SIG-M5 (cell line): ENCODE measurements at regions not wholly inside any gene's neighbourhood (a gene's known extent, or its start where the extent isn't known, plus 50 kb on each side); places are given as distances from the start of the nearest gene placed in this dataset.
"Not testable (repeated sequence)": the region's sequence is repeated elsewhere in the genome, so short reads cannot be mapped to it uniquely, and the experiment has no call there.

Experiments used
- DNase-seq: peaks from one replicate; lab custom pipeline; 2025; lab: John Stamatoyannopoulos, UW

DNA sequence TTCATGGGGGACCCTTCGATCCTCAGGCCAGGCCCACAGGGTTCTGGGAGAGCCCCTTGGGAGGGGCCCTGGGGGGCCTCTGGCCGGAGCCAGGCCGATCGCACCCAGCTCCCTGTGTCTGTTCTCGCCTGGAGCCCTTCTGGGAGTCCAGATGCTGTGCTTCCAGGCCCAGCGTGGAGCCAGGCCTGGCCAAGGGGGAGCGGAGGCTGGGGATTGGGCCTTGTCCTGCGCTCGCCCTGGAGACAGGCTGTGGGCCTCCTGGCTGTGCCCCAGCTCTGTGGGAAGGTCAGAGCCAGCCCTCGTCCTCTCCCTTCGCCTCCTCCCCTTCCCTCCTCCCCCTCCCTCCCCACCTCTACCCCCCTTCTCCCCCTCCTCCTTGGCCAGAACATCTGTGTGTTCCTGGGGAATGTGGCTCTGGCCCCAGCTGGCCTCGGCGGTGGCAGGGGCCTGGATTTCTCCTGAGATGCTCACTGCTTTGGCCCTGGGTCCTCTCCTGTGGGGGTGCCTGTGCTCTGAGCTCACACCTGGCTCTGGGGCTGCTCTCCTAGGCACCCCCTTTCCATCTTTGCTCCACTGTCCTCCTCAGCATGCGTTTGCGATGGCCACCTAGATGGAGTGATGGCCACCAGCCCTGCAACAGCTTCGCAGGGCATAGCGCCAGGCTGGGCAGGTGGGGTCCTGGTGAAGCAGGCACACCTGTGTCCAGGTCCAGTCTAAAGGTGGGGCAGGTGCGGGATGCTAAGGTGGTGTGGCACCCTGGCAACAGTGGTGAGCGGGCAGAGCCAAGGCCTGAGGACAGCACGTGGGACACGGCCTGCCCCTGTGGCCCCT is 90.6 kb upstream of the CIBAR2 start:
- no peak for DNase-seq

DNA sequence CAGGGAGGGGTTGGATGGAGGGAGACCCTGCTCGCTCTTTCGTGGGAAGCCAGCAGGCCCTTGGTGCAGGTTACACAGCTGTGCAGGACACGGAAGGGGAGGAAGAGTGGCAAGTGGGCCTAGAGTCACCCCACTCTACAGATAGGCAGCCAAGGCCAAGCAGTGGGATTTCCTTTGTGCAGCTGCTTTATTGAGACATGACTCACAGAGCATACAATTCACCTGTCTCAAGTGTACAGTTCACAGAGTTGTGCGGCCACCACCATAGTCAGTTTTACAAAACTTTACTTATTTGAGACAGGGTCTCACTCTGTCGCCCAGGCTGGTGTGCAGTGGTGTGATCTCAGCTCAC is 91.2 kb upstream of the CIBAR2 start:
- no peak for DNase-seq

DNA sequence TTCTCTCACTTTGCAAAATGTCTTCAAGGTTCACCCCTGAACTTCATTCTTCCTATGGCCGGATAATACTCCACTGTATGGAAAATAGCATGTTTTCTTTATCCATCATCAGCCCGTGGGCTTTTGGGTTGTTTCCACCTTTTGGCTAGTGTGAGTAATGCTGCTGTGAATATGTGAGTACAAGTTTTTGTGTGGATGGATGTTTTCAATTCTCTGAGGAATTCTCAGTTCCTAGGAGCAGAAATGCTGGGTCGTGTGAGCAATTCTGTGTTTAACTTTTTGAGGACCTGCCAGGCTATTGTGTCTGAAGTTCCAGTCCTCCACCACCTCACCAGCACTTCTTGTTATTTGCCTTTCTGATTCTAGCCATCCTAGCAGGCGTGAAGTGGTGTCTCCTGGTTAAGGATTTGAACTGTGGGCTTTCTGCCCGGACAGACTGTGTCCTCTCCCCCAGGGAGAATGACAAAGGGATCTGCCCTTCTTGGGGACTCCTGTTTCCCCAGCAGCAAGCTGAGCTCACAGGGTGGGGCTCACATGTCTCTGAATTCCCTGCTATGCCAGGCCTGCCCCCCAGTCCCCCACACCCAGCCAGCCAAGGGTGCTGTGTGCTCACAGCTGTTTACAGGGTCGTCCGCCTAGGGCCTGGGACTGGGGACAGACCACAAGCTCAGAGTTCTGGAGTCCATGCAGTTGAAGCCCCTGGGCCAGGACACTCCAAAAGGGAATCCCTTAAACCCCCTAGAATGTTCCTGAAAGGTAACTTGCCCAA is 92.2 kb upstream of the CIBAR2 start:
- DNase-seq = no peak

DNA sequence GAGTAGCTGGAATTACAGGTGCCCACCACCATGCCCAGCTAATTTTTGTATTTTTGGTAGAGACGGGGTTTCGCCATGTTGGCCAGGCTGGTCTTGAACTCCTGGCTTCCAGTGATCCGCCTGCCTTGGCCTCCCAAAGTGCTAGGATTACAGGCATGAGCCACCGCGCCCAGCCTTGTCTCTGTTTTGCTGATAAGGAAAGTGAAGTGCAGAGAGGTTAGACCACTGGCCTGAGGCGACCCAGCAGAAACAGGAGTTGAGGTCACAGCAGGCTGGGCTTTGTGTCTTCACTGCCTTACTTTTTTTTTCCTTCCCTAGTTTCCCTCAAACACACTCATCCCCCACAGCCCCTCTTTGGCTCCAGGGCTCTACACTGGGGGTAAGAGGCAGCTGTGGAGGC is 93.0 kb upstream of the CIBAR2 start:
- not testable (repeated sequence) for DNase-seq

DNA sequence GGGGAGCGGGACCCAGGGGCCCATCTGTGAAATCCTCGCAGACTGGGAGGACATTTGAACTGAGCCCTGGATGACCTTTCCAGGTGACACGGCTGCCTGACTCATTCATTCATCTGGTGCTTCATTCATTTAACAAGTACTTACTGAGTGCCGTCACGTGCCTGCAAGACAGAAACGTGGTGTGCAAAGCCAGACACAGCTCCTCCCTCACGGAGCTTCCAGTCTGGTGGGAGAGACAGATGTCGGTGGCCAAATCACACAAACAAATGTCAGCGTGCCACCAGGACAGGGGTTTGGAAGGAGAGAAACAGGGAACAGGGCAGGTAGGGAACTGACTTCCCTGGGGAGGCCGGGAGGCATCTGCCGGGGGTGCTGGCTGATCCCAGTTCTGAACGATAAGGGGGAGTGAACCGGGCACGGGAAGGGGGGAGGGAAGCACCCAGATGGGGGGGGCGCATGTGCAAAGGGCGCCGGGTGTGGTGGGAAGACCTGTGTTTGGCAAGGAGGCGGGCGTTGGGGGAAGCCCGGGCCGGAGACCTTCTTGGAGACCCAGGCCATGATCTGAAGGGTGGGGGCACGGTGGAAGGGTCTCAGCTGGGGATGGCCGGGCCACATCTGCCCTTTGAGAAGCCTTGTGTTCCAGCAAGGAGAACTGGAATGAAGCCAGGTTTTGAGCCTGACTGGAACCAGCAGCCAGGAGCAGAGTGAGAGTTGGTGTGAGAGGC is 93.6 kb upstream of the CIBAR2 start:
- DNase-seq = no peak

GRCh38 chr16:85206472-85207356 is 94.4 kb upstream of the CIBAR2 start:
- no peak for DNase-seq

GRCh38 chr16:85207357-85207921 is 95.2 kb upstream of the CIBAR2 start:
- no peak for DNase-seq

- no peak for DNase-seq
Measured at GRCh38 chr16:85208181-85208580, 95.9 kb upstream of the CIBAR2 start.

DNA sequence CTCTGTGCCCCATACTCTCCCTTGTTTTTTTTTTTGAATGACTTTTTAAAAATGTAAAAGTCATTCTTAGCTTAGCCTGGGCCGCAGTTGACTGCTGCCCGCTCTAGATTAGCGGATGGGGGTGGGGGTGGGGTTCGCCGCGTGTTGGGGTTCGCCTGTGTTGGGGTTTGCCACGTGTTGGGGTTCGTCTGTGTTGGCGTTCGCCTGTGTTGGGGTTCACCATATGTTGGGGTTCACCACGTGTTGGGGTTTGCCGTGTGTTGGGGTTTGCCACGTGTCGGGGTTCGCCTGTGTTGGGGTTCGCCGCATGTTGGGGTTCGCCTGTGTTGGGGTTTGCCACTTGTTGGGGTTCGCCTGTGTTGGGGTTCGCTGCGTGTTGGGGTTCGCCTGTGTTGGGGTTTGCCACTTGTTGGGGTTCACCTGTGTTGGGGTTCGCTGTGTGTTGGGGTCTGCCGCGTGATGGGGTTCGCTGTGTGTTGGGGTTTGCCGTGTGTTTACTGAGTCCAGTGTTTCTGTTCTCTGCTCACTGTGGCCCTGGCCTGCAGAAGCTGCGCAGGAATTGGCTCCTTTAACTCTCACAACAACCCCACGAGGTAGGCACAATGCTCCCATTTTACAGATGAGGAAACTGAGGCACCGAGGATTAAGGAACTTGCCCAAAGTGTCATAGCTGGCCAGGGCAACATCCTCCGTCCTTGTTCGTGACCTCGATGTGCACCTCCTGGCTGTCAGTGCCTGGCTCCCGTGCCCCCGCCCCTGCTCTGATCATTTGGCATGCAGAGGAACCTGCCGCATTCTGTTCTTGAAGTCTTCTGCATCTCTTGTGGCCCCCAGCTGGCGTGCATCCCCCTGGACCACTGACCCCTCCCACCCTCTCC is 96.6 kb upstream of the CIBAR2 start:
- no peak for DNase-seq

- no peak for DNase-seq
Measured at GRCh38 chr16:85209526-85210121, 97.4 kb upstream of the CIBAR2 start.

GRCh38 chr16:85210423-85211169 is 98.3 kb upstream of the CIBAR2 start:
- DNase-seq = no peak

- no peak for DNase-seq
Measured at GRCh38 chr16:85211271-85211801, 99.1 kb upstream of the CIBAR2 start.

- DNase-seq = no peak
Measured at GRCh38 chr16:85213926-85214675, 101.8 kb upstream of the CIBAR2 start.

- no peak for DNase-seq
Measured at GRCh38 chr16:85215478-85216118, 103.3 kb upstream of the CIBAR2 start.

- no peak for DNase-seq
Measured at GRCh38 chr16:85216522-85217375, 104.5 kb upstream of the CIBAR2 start.

GRCh38 chr16:85220125-85220839 is 108.0 kb upstream of the CIBAR2 start:
- no peak for DNase-seq
